Esophagus muscularis mucosa (tissue), 4 donors: ENCODE measurements at regions not wholly inside any gene's neighbourhood (a gene's known extent, or its start where the extent isn't known, plus 50 kb on each side); places are given as distances from the start of the nearest gene placed in this dataset.

Experiments
- DNase-seq: peaks from one replicate; pipeline ENCODE4 v3.0.0-alpha.2; 2017; ENCODE audit errors: extremely low spot score
- H3K27ac ChIP-seq, 4 donors: fragments of 200-600 bp; sonication (generic); replicated peaks in 1 of 4; 1 replicate in 3 of 4; 2 replicates in 1 of 4; pipeline ENCODE4 v1.5.1; 2016 to 2019; ENCODE audit warnings: mild to moderate bottlenecking in 1 of 4
- H3K27me3 ChIP-seq, 4 donors: fragments of 200-600 bp; sonication (generic); one replicate each; pipeline versions ENCODE4 v1.5.1 to v1.6.0; 2016 to 2019
- H3K36me3 ChIP-seq, 4 donors: fragments of 200-600 bp; sonication (generic); one replicate each; pipeline ENCODE4 v1.5.1; 2016 to 2019
- H3K4me1 ChIP-seq, 4 donors: fragments of 200-600 bp; sonication (generic); one replicate each; pipeline ENCODE4 v1.5.1; 2016 to 2019
- H3K4me3 ChIP-seq, 4 donors: fragments of 200-600 bp; sonication (generic); 1 replicate in 2 of 4; 2 replicates in 2 of 4; pipeline ENCODE4 v1.5.1; 2016 to 2019; ENCODE audit warnings: mild to moderate bottlenecking in 4 of 4, moderate library complexity in 1 of 4
- H3K9me3 ChIP-seq, 4 donors: fragments of 200-600 bp; sonication (generic); 1 replicate in 3 of 4; 2 replicates in 1 of 4; pipeline ENCODE4 v1.5.1; 2016 to 2019
- EP300 ChIP-seq: sonication (generic); formaldehyde crosslinking; IDR thresholded peaks from one replicate; pipeline ENCODE4 v1.6.1; 2017; ENCODE audit warnings: antibody characterized with exemption
- POLR2A ChIP-seq: fragments of 450-650 bp; IDR thresholded peaks from one replicate; pipeline ENCODE4 v1.6.1; 2017; ENCODE audit warnings: antibody characterized with exemption, moderate library complexity, mild to moderate bottlenecking, low read depth
- POLR2AphosphoS5 ChIP-seq, 2 donors: sonication (generic); formaldehyde crosslinking; IDR thresholded peaks; one replicate each; pipeline ENCODE4 v1.6.1; 2017; ENCODE audit warnings: antibody characterized with exemption in 2 of 2
- WGBS: methylation state at CpG from one replicate; pipeline ENCODE4 v1.1.5; 2018; 5-methylcytosine and 5-hydroxymethylcytosine counted together
- intact Hi-C: fragments of 100-400 bp; cut with DNase I; formaldehyde crosslinking; loops from one replicate; pipeline ENCODE4 v1.15.1; 2023
- TF ChIP-seq, protein P1 (sequence below), 3 experiments: fragments of 200-600 bp in 2 of 3; fragments of 450-650 bp in 1 of 3; sonication (generic) in 2 of 3; IDR thresholded peaks; one replicate each; pipeline ENCODE4 v1.5.1; 2017 to 2019; ENCODE audit warnings: antibody characterized with exemption in 3 of 3, mild to moderate bottlenecking in 2 of 3, moderate library complexity in 1 of 3

DNA sequence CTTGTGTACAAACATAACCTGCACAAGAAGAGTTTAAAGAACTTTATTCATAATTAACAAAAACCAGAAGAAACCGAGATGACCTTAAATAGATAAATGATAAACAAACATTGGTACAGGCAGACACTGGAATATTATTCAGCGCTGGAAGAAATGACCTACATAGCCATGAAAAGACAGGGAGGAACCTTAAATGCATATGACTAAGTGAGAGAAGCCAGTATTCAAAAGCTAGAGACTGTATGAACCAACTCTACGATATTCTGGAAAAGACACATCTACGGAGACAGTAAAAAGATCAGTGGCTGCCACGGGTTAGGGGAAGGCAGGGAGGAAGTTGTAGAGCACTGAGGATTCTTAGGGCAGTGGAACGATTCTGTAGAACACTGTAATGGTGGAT is 333.8 kb upstream of the AKR1E2 start:
- intact Hi-C loops: loop anchor here (10.0 kb wide), 1 partner anchor 147 kb away; no protein-coding TSS in a partner anchor
- no peak for TF ChIP-seq POLR2A
- TF ChIP-seq, protein P1, sequence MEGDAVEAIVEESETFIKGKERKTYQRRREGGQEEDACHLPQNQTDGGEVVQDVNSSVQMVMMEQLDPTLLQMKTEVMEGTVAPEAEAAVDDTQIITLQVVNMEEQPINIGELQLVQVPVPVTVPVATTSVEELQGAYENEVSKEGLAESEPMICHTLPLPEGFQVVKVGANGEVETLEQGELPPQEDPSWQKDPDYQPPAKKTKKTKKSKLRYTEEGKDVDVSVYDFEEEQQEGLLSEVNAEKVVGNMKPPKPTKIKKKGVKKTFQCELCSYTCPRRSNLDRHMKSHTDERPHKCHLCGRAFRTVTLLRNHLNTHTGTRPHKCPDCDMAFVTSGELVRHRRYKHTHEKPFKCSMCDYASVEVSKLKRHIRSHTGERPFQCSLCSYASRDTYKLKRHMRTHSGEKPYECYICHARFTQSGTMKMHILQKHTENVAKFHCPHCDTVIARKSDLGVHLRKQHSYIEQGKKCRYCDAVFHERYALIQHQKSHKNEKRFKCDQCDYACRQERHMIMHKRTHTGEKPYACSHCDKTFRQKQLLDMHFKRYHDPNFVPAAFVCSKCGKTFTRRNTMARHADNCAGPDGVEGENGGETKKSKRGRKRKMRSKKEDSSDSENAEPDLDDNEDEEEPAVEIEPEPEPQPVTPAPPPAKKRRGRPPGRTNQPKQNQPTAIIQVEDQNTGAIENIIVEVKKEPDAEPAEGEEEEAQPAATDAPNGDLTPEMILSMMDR (IDR thresholded peaks at IDR 0.05): no peak
- no peak for TF ChIP-seq EP300
- TF ChIP-seq POLR2AphosphoS5 (IDR thresholded peaks at IDR 0.05): no peak
- H3K4me1 ChIP-seq: peaks cover 0 to 2% (median 0%) of the 10 kb centered on the region in 4 donors

DNA sequence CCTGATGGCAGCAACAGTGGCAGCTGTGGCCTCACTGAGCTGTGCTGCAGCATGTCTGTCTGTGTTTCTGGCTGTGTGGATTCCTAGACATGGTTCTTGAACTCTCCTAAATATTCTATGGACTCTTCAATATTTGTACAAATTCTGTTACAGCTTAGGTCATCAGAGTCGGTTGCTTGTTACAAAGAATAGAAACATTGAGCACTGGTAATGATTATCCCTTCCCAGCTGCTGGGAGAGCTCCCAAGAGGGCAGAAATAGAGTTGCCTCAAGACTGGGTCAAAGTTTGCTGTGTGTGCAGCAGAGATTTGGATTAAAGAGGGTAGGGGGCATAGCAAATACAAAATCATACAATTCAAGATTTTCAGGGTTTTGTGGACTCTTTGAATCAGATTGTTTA is 337.1 kb upstream of the AKR1E2 start:
- WGBS: 60% methylated on average over 1 of the region's 1 CpG
- TF ChIP-seq POLR2A (no peak), POLR2AphosphoS5 (IDR thresholded peaks at IDR 0.05) (no peak), EP300 (no peak)
- TF ChIP-seq, protein P1 (IDR thresholded peaks at IDR 0.05): no peak
- peaks cover 0 to 5% (median 0%) of the 10 kb centered on the region in 4 donors for H3K9me3 ChIP-seq
- no peaks in the 10 kb centered on the region for H3K4me1 ChIP-seq
- no peaks in the 10 kb centered on the region for H3K27me3 ChIP-seq
- H3K27ac ChIP-seq: no peak overlapping the region
- H3K36me3 ChIP-seq: no peaks in the 10 kb centered on the region
- no peak overlapping the region for H3K4me3 ChIP-seq
- DNase-seq: no peak
- intact Hi-C loops: no loop called here

More for the DNA sequence above, 333.8 kb upstream of the AKR1E2 start:
- H3K9me3 ChIP-seq: peaks cover 0 to 5% (median 0%) of the 10 kb centered on the region in 4 donors
- 92% methylated on average over 6 of the region's 6 CpGs for WGBS
- no peak overlapping the region for H3K27ac ChIP-seq
- H3K27me3 ChIP-seq: no peaks in the 10 kb centered on the region
- H3K4me3 ChIP-seq: no peak overlapping the region
- no peaks in the 10 kb centered on the region for H3K36me3 ChIP-seq
- no peak for DNase-seq

DNA sequence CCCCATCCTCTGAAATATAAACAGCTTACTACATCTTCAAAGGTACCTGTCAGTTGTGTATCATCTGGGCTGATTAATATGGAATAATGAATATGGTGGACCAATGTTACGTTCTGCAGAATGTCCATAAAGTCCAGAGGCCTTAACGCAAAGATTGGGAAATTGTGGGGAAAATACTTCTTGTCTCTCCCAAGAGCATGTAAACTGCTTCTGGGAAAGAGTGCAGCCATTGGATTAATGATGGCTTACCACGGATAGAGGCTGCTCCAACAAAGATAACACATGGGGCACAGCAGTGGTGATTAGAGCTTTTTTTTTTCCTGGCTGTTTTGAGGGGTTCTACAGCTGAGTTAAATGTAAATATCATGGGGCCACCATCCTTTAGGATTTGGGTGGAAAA is 340.4 kb upstream of the AKR1E2 start:
- H3K27ac ChIP-seq: no peak overlapping the region
- H3K4me3 ChIP-seq: no peak overlapping the region
- no peaks in the 10 kb centered on the region for H3K36me3 ChIP-seq
- 94% methylated on average over 3 of the region's 3 CpGs for WGBS
- DNase-seq: no peak
- no peaks in the 10 kb centered on the region for H3K27me3 ChIP-seq
- H3K9me3 ChIP-seq: no peaks in the 10 kb centered on the region
- no peaks in the 10 kb centered on the region for H3K4me1 ChIP-seq
- intact Hi-C loops: no loop called here
- TF ChIP-seq EP300 (no peak), POLR2A (no peak)
- TF ChIP-seq, protein P1 (IDR thresholded peaks at IDR 0.05): no peak

DNA sequence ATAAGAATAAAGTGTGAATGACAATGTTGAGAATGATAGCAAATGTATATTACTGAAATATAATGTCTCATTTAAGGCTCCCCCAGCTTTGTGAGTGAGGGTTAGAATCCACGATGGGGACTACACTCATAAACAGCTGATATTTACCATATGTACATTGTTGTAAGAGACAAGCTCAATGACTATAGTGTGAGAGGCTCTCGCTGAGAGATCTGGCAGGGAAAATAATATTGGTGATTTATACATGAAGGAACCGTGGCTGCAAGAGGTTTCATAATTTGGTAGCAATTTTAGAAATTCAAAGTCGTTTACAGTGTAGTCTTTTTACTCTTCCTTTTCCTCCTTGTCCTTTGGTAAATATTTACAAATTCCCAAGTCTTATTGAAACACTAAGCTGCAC is 342.2 kb upstream of the AKR1E2 start:
- Histone ChIP-seq H3K27ac (no peak overlapping the region), H3K4me3 (no peak overlapping the region), H3K27me3 (no peaks in the 10 kb centered on the region), H3K4me1 (no peaks in the 10 kb centered on the region), H3K36me3 (no peaks in the 10 kb centered on the region), H3K9me3 (no peaks in the 10 kb centered on the region)
- TF ChIP-seq, protein P1 (IDR thresholded peaks at IDR 0.05): no peak
- TF ChIP-seq EP300: no peak
- TF ChIP-seq POLR2A: no peak
- TF ChIP-seq POLR2AphosphoS5 (IDR thresholded peaks at IDR 0.05): no peak
- no peak for DNase-seq
- intact Hi-C loops: no loop called here
- WGBS: 69% methylated on average over 4 of the region's 4 CpGs

DNA sequence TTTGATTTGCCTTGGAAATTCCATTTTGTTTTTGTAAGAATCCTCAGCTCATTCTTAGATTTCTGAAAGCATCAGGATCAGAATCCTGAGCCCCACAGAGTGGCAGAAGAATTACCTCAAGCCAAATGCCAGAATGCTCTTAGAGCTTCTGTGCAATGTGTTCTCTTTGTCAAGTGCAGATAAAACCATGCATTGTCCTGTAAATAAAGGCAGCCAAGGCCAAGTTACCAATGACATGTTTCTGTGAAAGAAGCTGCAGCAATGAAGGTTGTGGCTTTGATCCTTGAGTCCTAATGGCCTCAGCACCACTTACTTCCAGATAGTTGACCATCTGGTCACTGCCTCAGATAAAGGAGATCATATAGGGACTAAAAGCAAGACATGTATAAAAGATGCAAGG is 343.3 kb upstream of the AKR1E2 start:
- TF ChIP-seq, protein P1 (IDR thresholded peaks at IDR 0.05): no peak
- TF ChIP-seq POLR2AphosphoS5 (IDR thresholded peaks at IDR 0.05) (no peak), POLR2A (no peak), EP300 (no peak)
- no peak overlapping the region for H3K4me3 ChIP-seq
- DNase-seq: no peak
- intact Hi-C loops: no loop called here
- H3K4me1 ChIP-seq: no peaks in the 10 kb centered on the region
- no peaks in the 10 kb centered on the region for H3K9me3 ChIP-seq
- H3K27me3 ChIP-seq: no peaks in the 10 kb centered on the region
- H3K27ac ChIP-seq: no peak overlapping the region
- no peaks in the 10 kb centered on the region for H3K36me3 ChIP-seq
